ENCODE measurements at regions not wholly inside any gene's neighbourhood (a gene's known extent, or its start where the extent isn't known, plus 50 kb on each side); places are given as distances from the start of the nearest gene placed in this dataset.

DNA sequence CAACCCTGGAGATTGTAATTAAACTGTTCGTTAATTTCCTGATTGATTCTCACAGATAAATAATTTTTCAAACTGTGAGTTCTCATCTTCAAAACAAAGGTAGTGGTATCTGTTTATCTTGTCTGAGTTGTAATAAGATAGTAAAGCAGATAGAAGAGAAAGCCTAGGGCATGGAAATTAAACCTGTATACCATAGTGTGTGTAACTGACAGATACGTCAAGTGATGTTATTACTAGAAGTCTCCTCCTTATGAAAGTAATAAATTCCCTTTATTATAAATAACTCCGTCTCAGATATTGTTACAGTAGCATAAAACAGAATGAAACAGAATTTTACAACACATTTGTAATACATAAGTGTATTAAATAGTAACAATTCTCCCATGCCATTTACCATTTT is 1065.1 kb downstream of the SLITRK1 start:
- Mint-ChIP-seq H3K27ac (no peak overlapping the region), H3K27me3 (ENCODE audit: low read depth in 3 of 3) (no peaks in the 10 kb centered on the region), H3K36me3 (peaks cover 0 to 4% (median 0%) of the 10 kb centered on the region in 3 donors), H3K4me3 (no peak overlapping the region), H3K9me3 (peaks cover 8 to 45% (median 18%) of the 10 kb centered on the region in 6 donors), H3K4me1 (no peaks in the 10 kb centered on the region)
- DNase-seq, result no peak

- Mint-ChIP-seq H3K4me1 (no peaks in the 10 kb centered on the region), H3K27me3 (ENCODE audit: low read depth in 3 of 3) (no peaks in the 10 kb centered on the region), H3K27ac (no peak overlapping the region), H3K36me3 (peaks cover 0 to 4% (median 0%) of the 10 kb centered on the region in 3 donors), H3K9me3 (peaks cover 12 to 53% (median 21%) of the 10 kb centered on the region in 6 donors), H3K4me3 (no peak overlapping the region)
- no peak for DNase-seq
These were observed 1066.5 kb downstream of the SLITRK1 start for GRCh38 chr13:82815791-82816190.

DNA sequence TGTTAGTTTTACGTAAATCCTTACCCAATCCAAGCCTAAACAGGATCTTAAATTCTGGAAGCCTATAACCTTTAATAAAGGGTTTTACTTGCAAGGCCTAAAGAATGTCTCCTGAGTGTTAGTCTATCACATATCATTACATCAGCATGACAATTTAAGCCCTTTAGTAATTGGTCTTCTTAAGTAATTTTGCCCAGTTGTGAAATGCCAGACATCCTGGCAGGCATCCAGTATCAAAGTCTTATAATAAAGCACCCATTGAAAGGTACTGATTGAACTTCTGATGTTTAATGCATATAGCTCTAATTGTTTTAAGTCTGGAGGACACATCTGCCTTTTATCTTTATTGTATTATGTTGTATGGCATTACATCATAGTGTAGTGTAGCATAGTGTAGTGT is 1078.9 kb downstream of the SLITRK1 start:
- H3K4me1 Mint-ChIP-seq, result no peaks in the 10 kb centered on the region
- no peaks in the 10 kb centered on the region for H3K36me3 Mint-ChIP-seq
- no peak for DNase-seq
- no peak overlapping the region for H3K4me3 Mint-ChIP-seq
- peaks cover 12 to 23% (median 17%) of the 10 kb centered on the region in 6 donors for H3K9me3 Mint-ChIP-seq
- H3K27ac Mint-ChIP-seq, result no peak overlapping the region
- H3K27me3 Mint-ChIP-seq (ENCODE audit: low read depth in 3 of 3), result peaks cover 0 to 3% (median 0%) of the 10 kb centered on the region in 3 donors

DNA sequence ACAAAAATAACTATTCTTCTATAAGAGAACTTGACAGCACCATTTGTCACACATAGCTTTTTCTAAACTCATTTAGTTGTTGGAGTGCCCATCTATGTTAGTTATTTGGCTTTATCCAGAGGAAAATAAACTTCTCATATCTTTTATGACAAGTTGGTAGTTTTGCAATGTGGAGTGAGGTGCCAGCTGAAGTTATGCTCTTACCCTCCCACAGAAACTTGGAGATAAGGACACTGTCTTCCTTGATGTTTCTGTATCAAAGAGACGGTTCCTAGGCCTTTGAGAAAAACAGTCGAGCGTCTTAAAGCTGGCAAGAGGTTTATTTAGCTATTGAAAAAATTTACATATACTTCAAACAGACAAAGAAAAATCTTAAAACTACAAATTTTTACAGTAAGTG is 1079.7 kb downstream of the SLITRK1 start:
- Mint-ChIP-seq H3K36me3 (no peaks in the 10 kb centered on the region), H3K27ac (no peak overlapping the region)

DNA sequence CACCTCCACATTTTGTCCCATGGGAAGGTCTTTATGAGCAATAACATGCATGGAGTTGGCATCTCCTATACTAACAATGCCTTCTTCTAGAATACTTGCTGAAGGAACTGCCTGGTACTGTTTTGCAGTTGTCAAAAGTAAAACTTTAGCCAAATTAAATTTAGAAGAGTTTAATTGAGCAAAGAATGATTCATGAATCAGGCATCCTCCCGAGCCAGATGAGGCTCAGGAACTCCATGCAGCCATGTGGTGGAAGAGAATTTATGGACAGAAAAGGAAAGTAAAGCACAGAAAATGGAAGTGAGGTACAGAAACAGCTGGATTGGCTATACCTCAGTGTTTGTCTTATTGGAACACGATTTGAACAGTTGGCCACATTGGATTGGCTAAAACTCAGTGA is 1081.9 kb downstream of the SLITRK1 start:
- Mint-ChIP-seq H3K9me3 (peaks cover 7 to 28% (median 19%) of the 10 kb centered on the region in 6 donors), H3K27ac (no peak overlapping the region)
- no peak for DNase-seq

More for the DNA sequence above, 1079.7 kb downstream of the SLITRK1 start:
- Mint-ChIP-seq H3K9me3 (peaks cover 12 to 23% (median 17%) of the 10 kb centered on the region in 6 donors), H3K4me1 (no peaks in the 10 kb centered on the region), H3K4me3 (no peak overlapping the region), H3K27me3 (ENCODE audit: low read depth in 3 of 3) (peaks cover 0 to 3% (median 0%) of the 10 kb centered on the region in 3 donors)
- no peak for DNase-seq

GRCh38 chr13:82797876-82798275 is 1084.4 kb downstream of the SLITRK1 start:
- Mint-ChIP-seq H3K4me1 (no peaks in the 10 kb centered on the region), H3K27ac (no peak overlapping the region), H3K4me3 (no peak overlapping the region), H3K27me3 (ENCODE audit: low read depth in 3 of 3) (no peaks in the 10 kb centered on the region), H3K9me3 (peaks cover 4 to 20% (median 9%) of the 10 kb centered on the region in 6 donors), H3K36me3 (no peaks in the 10 kb centered on the region)
- no peak for DNase-seq

More for the DNA sequence above, 1081.9 kb downstream of the SLITRK1 start:
- Mint-ChIP-seq H3K36me3 (no peaks in the 10 kb centered on the region), H3K4me1 (no peaks in the 10 kb centered on the region), H3K4me3 (no peak overlapping the region), H3K27me3 (ENCODE audit: low read depth in 3 of 3) (peaks cover 0 to 3% (median 0%) of the 10 kb centered on the region in 3 donors)

- DNase-seq, result no peak
- H3K4me3 Mint-ChIP-seq, result no peak overlapping the region
- no peaks in the 10 kb centered on the region for H3K27me3 Mint-ChIP-seq (ENCODE audit: low read depth in 3 of 3)
- H3K27ac Mint-ChIP-seq, result no peak overlapping the region
- no peaks in the 10 kb centered on the region for H3K4me1 Mint-ChIP-seq
- peaks cover 5 to 20% (median 9%) of the 10 kb centered on the region in 6 donors for H3K9me3 Mint-ChIP-seq
- H3K36me3 Mint-ChIP-seq, result no peaks in the 10 kb centered on the region
These were observed 1091.2 kb downstream of the SLITRK1 start for GRCh38 chr13:82791035-82791434.

- H3K27me3 Mint-ChIP-seq (ENCODE audit: low read depth in 3 of 3), result no peaks in the 10 kb centered on the region
- no peaks in the 10 kb centered on the region for H3K36me3 Mint-ChIP-seq
- H3K9me3 Mint-ChIP-seq, result peaks cover 16 to 25% (median 22%) of the 10 kb centered on the region in 6 donors
- no peak overlapping the region for H3K4me3 Mint-ChIP-seq
- DNase-seq, result no peak
- no peak overlapping the region for H3K27ac Mint-ChIP-seq
- H3K4me1 Mint-ChIP-seq, result no peaks in the 10 kb centered on the region
These were observed 1109.5 kb downstream of the SLITRK1 start for GRCh38 chr13:82772816-82773215.

DNA sequence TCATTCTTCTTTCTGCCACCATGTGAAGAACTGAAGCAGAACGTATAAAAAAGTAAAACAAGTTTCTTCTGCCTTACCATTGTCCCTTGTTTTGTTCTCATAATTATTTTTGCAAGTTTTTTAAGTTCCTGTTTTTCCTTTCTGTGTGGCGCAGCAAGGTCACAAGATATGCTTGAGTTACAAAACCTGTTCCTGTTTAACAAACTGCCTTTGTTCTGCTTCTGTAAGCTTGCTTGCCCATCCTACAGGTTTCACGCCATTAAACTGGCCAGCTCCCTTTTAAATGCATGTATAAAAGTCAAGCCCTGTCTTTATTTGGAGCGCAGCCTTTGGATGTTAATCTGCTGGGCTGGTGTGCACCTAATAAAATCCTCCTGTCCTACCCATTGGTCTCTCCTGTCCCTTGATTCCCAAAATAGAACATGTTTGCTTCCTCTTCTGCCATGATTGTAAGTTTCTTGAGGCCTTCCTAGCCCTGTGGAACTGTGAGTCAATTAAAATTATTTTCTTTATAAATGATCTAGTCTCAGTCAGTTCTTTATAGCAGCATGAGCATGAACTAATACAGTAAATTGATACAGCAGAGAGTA is 1115.4 kb downstream of the SLITRK1 start:
- no peaks in the 10 kb centered on the region for H3K36me3 Mint-ChIP-seq
- H3K9me3 Mint-ChIP-seq, result peaks cover 14 to 49% (median 21%) of the 10 kb centered on the region in 6 donors
- H3K4me1 Mint-ChIP-seq, result no peaks in the 10 kb centered on the region
- DNase-seq, result no peak
- no peak overlapping the region for H3K27ac Mint-ChIP-seq
- peaks cover 0 to 2% (median 0%) of the 10 kb centered on the region in 3 donors for H3K27me3 Mint-ChIP-seq (ENCODE audit: low read depth in 3 of 3)
- H3K4me3 Mint-ChIP-seq, result no peak overlapping the region

- no peaks in the 10 kb centered on the region for H3K4me1 Mint-ChIP-seq
- H3K27me3 Mint-ChIP-seq (ENCODE audit: low read depth in 3 of 3), result no peaks in the 10 kb centered on the region
- H3K4me3 Mint-ChIP-seq, result no peak overlapping the region
- H3K27ac Mint-ChIP-seq, result no peak overlapping the region
- H3K36me3 Mint-ChIP-seq, result peaks cover 0 to 3% (median 3%) of the 10 kb centered on the region in 3 donors
- peaks cover 8 to 53% (median 31%) of the 10 kb centered on the region in 6 donors for H3K9me3 Mint-ChIP-seq
- no peak for DNase-seq
These were observed 1124.2 kb downstream of the SLITRK1 start for GRCh38 chr13:82758044-82758443.

DNA sequence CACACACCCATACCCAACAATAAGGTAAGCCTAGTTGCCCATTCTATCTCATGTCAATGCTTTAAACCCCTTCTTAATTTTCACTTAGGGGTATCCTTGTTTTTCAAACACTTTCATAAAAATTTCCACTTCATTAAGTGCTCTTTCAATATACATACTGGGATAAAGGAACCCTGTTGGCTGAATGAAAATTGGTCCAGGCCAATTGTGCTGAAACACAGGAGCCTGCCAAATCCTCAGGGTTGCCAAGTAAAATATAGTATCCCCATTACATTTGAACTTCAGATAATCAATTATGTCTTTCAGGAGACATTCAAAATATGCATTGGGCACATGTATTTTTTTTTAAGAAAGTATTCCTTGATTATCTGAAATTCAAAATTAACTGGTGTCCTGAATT is 1131.1 kb downstream of the SLITRK1 start:
- DNase-seq, result no peak
- Mint-ChIP-seq H3K4me3 (no peak overlapping the region), H3K36me3 (no peaks in the 10 kb centered on the region), H3K9me3 (peaks cover 5 to 15% (median 11%) of the 10 kb centered on the region in 6 donors), H3K27me3 (ENCODE audit: low read depth in 3 of 3) (no peaks in the 10 kb centered on the region), H3K27ac (no peak overlapping the region), H3K4me1 (no peaks in the 10 kb centered on the region)

DNA sequence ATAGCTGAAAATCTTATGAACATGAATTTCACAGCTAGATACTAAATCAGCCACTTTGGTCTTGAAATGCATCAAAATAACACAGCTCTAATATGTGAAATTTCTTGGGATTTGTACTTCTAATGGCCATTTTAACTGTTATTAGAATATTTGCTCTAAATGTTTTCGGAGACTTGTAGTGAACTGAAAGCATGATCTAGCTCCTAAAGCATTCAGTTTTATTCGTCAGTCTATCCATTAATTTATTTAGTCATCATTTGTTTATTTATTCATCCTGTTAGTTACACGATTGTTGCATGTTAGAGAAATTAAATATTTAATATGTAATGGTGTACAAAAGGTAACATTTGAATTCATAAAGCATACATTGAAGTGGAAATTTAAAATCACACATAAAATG is 1132.7 kb downstream of the SLITRK1 start:
- no peak for DNase-seq
- peaks cover 1 to 15% (median 7%) of the 10 kb centered on the region in 6 donors for H3K9me3 Mint-ChIP-seq
- H3K4me3 Mint-ChIP-seq, result no peak overlapping the region
- no peak overlapping the region for H3K27ac Mint-ChIP-seq
- no peaks in the 10 kb centered on the region for H3K27me3 Mint-ChIP-seq (ENCODE audit: low read depth in 3 of 3)
- H3K36me3 Mint-ChIP-seq, result no peaks in the 10 kb centered on the region
- H3K4me1 Mint-ChIP-seq, result no peaks in the 10 kb centered on the region

DNA sequence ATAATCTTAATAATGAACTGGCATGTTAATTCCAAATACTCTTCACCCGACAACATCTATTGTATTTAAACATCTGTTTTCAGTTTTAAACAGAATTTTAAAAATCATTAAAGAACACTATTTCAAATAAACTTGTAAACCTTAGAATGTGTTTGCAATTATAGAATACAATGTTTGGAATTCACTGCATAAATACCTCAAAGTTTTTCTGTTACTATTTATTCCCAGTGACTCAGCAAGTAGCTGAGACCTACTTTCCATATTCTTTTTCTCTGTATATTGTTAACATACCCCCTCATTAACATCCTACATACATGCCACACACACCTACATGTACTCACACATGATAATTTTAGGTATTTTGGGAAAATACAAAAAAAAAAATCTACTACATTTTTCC is 1134.3 kb downstream of the SLITRK1 start:
- Mint-ChIP-seq H3K4me3 (no peak overlapping the region), H3K27ac (no peak overlapping the region), H3K36me3 (no peaks in the 10 kb centered on the region), H3K9me3 (peaks cover 2 to 9% (median 9%) of the 10 kb centered on the region in 6 donors), H3K27me3 (ENCODE audit: low read depth in 3 of 3) (peaks cover 0 to 3% (median 0%) of the 10 kb centered on the region in 3 donors), H3K4me1 (no peaks in the 10 kb centered on the region)
- DNase-seq, result no peak

GRCh38 chr13:82747291-82747690 is 1135.0 kb downstream of the SLITRK1 start:
- DNase-seq, result no peak
- Mint-ChIP-seq H3K27ac (no peak overlapping the region), H3K4me1 (no peaks in the 10 kb centered on the region), H3K4me3 (no peak overlapping the region), H3K36me3 (no peaks in the 10 kb centered on the region), H3K27me3 (ENCODE audit: low read depth in 3 of 3) (peaks cover 0 to 3% (median 0%) of the 10 kb centered on the region in 3 donors), H3K9me3 (peaks cover 2 to 9% (median 8%) of the 10 kb centered on the region in 6 donors)

GRCh38 chr13:82740442-82740841 is 1141.8 kb downstream of the SLITRK1 start:
- H3K36me3 Mint-ChIP-seq, result peaks cover 0 to 4% (median 0%) of the 10 kb centered on the region in 3 donors
- H3K27me3 Mint-ChIP-seq (ENCODE audit: low read depth in 3 of 3), result peaks cover 0 to 3% (median 0%) of the 10 kb centered on the region in 3 donors
- H3K4me3 Mint-ChIP-seq, result no peak overlapping the region
- DNase-seq, result no peak
- H3K9me3 Mint-ChIP-seq, result peaks cover 7 to 51% (median 32%) of the 10 kb centered on the region in 6 donors
- H3K27ac Mint-ChIP-seq, result no peak overlapping the region
- no peaks in the 10 kb centered on the region for H3K4me1 Mint-ChIP-seq

Measured in immature natural killer cell (primary cell).